ENCODE measurements at regions not wholly inside any gene's neighbourhood (a gene's known extent, or its start where the extent isn't known, plus 50 kb on each side); places are given as distances from the start of the nearest gene placed in this dataset.

- in situ Hi-C loops (cut with HindIII; ENCODE audit: low pct_unique_long_range_greater_than_20kb, low sequenced_read_pairs) = no loop called here
- no peak for DNase-seq (ENCODE audit: low read depth in 1 of 2, low spot score in 1 of 2)
- TF ChIP-seq JUND (IDR thresholded peaks at IDR 0.05; ENCODE audit: low read depth) = no peak
Observed at GRCh38 chr10:4024516-4025245, 239.7 kb upstream of the KLF6 start.

GRCh38 chr10:4024027-4024426 lies 239.0 kb upstream of the KLF6 start:
- in situ Hi-C loops (cut with HindIII; ENCODE audit: low pct_unique_long_range_greater_than_20kb, low sequenced_read_pairs) = no loop called here
- no peak for DNase-seq (ENCODE audit: low read depth in 1 of 2, low spot score in 1 of 2)
- TF ChIP-seq JUND (IDR thresholded peaks at IDR 0.05; ENCODE audit: low read depth) = no peak

- in situ Hi-C loops (cut with HindIII; ENCODE audit: low pct_unique_long_range_greater_than_20kb, low sequenced_read_pairs) = no loop called here
- TF ChIP-seq JUND (IDR thresholded peaks at IDR 0.05; ENCODE audit: low read depth) = no peak
Observed at GRCh38 chr10:4022473-4022872, 237.5 kb upstream of the KLF6 start.

GRCh38 chr10:4020631-4021030 lies 235.6 kb upstream of the KLF6 start:
- no peak for TF ChIP-seq JUND (IDR thresholded peaks at IDR 0.05; ENCODE audit: low read depth)
- in situ Hi-C loops (cut with HindIII; ENCODE audit: low pct_unique_long_range_greater_than_20kb, low sequenced_read_pairs) = no loop called here
- DNase-seq (ENCODE audit: low read depth in 1 of 2, low spot score in 1 of 2) = no peak

More at GRCh38 chr10:4022473-4022872, 237.5 kb upstream of the KLF6 start:
- no peak for DNase-seq (ENCODE audit: low read depth in 1 of 2, low spot score in 1 of 2)

- in situ Hi-C loops (cut with HindIII; ENCODE audit: low pct_unique_long_range_greater_than_20kb, low sequenced_read_pairs) = no loop called here
- no peak for DNase-seq (ENCODE audit: low read depth in 1 of 2, low spot score in 1 of 2)
- TF ChIP-seq JUND (IDR thresholded peaks at IDR 0.05; ENCODE audit: low read depth) = no peak
Observed at GRCh38 chr10:4018054-4018511, 233.1 kb upstream of the KLF6 start.

- DNase-seq (ENCODE audit: low read depth in 1 of 2, low spot score in 1 of 2) = no peak
- TF ChIP-seq JUND (IDR thresholded peaks at IDR 0.05; ENCODE audit: low read depth) = no peak
- in situ Hi-C loops (cut with HindIII; ENCODE audit: low pct_unique_long_range_greater_than_20kb, low sequenced_read_pairs) = no loop called here
Observed at GRCh38 chr10:4017336-4017735, 232.3 kb upstream of the KLF6 start.

- in situ Hi-C loops (cut with HindIII; ENCODE audit: low pct_unique_long_range_greater_than_20kb, low sequenced_read_pairs) = no loop called here
- no peak for TF ChIP-seq JUND (IDR thresholded peaks at IDR 0.05; ENCODE audit: low read depth)
- no peak for DNase-seq (ENCODE audit: low read depth in 1 of 2, low spot score in 1 of 2)
Observed at GRCh38 chr10:4016214-4016740, 231.3 kb upstream of the KLF6 start.

- no peak for TF ChIP-seq JUND (IDR thresholded peaks at IDR 0.05; ENCODE audit: low read depth)
- no peak for DNase-seq (ENCODE audit: low read depth in 1 of 2, low spot score in 1 of 2)
- in situ Hi-C loops (cut with HindIII; ENCODE audit: low pct_unique_long_range_greater_than_20kb, low sequenced_read_pairs) = no loop called here
Observed at GRCh38 chr10:4013651-4014121, 228.7 kb upstream of the KLF6 start.

- TF ChIP-seq JUND (IDR thresholded peaks at IDR 0.05; ENCODE audit: low read depth) = no peak
- in situ Hi-C loops (cut with HindIII; ENCODE audit: low pct_unique_long_range_greater_than_20kb, low sequenced_read_pairs) = no loop called here
- no peak for DNase-seq (ENCODE audit: low read depth in 1 of 2, low spot score in 1 of 2)
Observed at GRCh38 chr10:4012848-4013247, 227.8 kb upstream of the KLF6 start.

- DNase-seq (ENCODE audit: low read depth in 1 of 2, low spot score in 1 of 2) = no peak
- in situ Hi-C loops (cut with HindIII; ENCODE audit: low pct_unique_long_range_greater_than_20kb, low sequenced_read_pairs) = no loop called here
- TF ChIP-seq JUND (IDR thresholded peaks at IDR 0.05; ENCODE audit: low read depth) = no peak
Observed at GRCh38 chr10:4011136-4011812, 226.3 kb upstream of the KLF6 start.

- TF ChIP-seq JUND (IDR thresholded peaks at IDR 0.05; ENCODE audit: low read depth) = no peak
- no peak for DNase-seq (ENCODE audit: low read depth in 1 of 2, low spot score in 1 of 2)
- in situ Hi-C loops (cut with HindIII; ENCODE audit: low pct_unique_long_range_greater_than_20kb, low sequenced_read_pairs) = no loop called here
Observed at GRCh38 chr10:4008676-4009382, 223.8 kb upstream of the KLF6 start.

GRCh38 chr10:4007771-4008170 lies 222.8 kb upstream of the KLF6 start:
- TF ChIP-seq JUND (IDR thresholded peaks at IDR 0.05; ENCODE audit: low read depth) = no peak
- no peak for DNase-seq (ENCODE audit: low read depth in 1 of 2, low spot score in 1 of 2)
- in situ Hi-C loops (cut with HindIII; ENCODE audit: low pct_unique_long_range_greater_than_20kb, low sequenced_read_pairs) = no loop called here

Measured in T47D (cell line).